CD8-positive, alpha-beta memory T cell (primary cell): ENCODE measurements at regions not wholly inside any gene's neighbourhood (a gene's known extent, or its start where the extent isn't known, plus 50 kb on each side); places are given as distances from the start of the nearest gene placed in this dataset.

Experiments used
- CTCF ChIA-PET: fragments of 350-600 bp; sonication (Branson Sonifier 250); formaldehyde crosslinking; loops from one replicate; lab custom pipeline; 2021; ENCODE audit warnings: antibody characterized with exemption; lab: Charles Lee
- POLR2A ChIA-PET: fragments of 350-600 bp; sonication (Branson Sonifier 250); formaldehyde crosslinking; loops from one replicate; lab custom pipeline; 2021; ENCODE audit warnings: antibody characterized with exemption; lab: Charles Lee
- DNase-seq, 5 donors: peaks; one replicate each; pipeline versions ENCODE4 v3.0.0 to v3.0.0-alpha.2; 2020 to 2022; ENCODE audit warnings: mixed read lengths in 1 of 5
- H3K27ac ChIP-seq: one replicate; pipeline ENCODE4 v1.7.0; 2013; ENCODE audit warnings: low read depth, mild to moderate bottlenecking, low read length, moderate library complexity
- H3K27me3 ChIP-seq: 2 replicates; pipeline ENCODE4 v1.7.0; 2013; ENCODE audit warnings: low read length, mild to moderate bottlenecking; ENCODE audit not compliant: insufficient read depth, poor library complexity, severe bottlenecking
- H3K36me3 ChIP-seq: 2 replicates; pipeline ENCODE4 v1.7.0; 2013; ENCODE audit warnings: mild to moderate bottlenecking, low read length, moderate library complexity; ENCODE audit not compliant: insufficient read depth
- H3K4me1 ChIP-seq: 2 replicates; pipeline ENCODE4 v1.7.0; 2013; ENCODE audit warnings: mild to moderate bottlenecking, low read length, moderate library complexity; ENCODE audit not compliant: insufficient read depth
- H3K4me3 ChIP-seq: 2 replicates; pipeline ENCODE4 v1.7.0; 2013; ENCODE audit warnings: mild to moderate bottlenecking, low read length
- H3K9me3 ChIP-seq: 2 replicates; pipeline ENCODE4 v1.7.0; 2013; ENCODE audit warnings: mild to moderate bottlenecking, low read length
- H3K27ac Mint-ChIP-seq, 8 donors: one replicate each; pipeline ENCODE4 v1.8.0; 2020 to 2021; ENCODE audit warnings: mixed read lengths in 8 of 8, mild to moderate bottlenecking in 6 of 8, inconsistent platforms in 3 of 8, moderate library complexity in 3 of 8
- H3K27me3 Mint-ChIP-seq, 2 donors: one replicate each; pipeline ENCODE4 v1.8.0; 2020 to 2021; ENCODE audit warnings: mixed read lengths in 2 of 2, mild to moderate bottlenecking in 1 of 2, moderate library complexity in 1 of 2
- H3K36me3 Mint-ChIP-seq, 3 donors: one replicate each; pipeline ENCODE4 v1.8.0; 2020 to 2021; ENCODE audit warnings: mixed read lengths in 3 of 3, inconsistent platforms in 1 of 3, mild to moderate bottlenecking in 1 of 3
- H3K4me1 Mint-ChIP-seq, 3 donors: one replicate each; pipeline ENCODE4 v1.8.0; 2020 to 2021; ENCODE audit warnings: mixed read lengths in 3 of 3, inconsistent platforms in 1 of 3, mild to moderate bottlenecking in 1 of 3
- H3K4me3 Mint-ChIP-seq, 7 donors: one replicate each; pipeline ENCODE4 v1.8.0; 2020 to 2021; ENCODE audit warnings: mixed read lengths in 7 of 7, mild to moderate bottlenecking in 6 of 7, moderate library complexity in 4 of 7, inconsistent platforms in 2 of 7
- H3K9me3 Mint-ChIP-seq, 5 donors: one replicate each; pipeline ENCODE4 v1.8.0; 2020 to 2022; ENCODE audit warnings: mixed read lengths in 5 of 5, mild to moderate bottlenecking in 3 of 5, moderate library complexity in 2 of 5, inconsistent platforms in 1 of 5

- ChIA-PET POLR2A (no interaction called here), CTCF (no interaction called here)
- Histone ChIP-seq H3K36me3 (no peaks in the 10 kb centered on the region), H3K27me3 (no peaks in the 10 kb centered on the region), H3K9me3 (no peaks in the 10 kb centered on the region), H3K27ac (no peak overlapping the region), H3K4me3 (no peak overlapping the region), H3K4me1 (no peaks in the 10 kb centered on the region)
- DNase-seq = no peak
- no peak overlapping the region for H3K27ac Mint-ChIP-seq
- peaks cover 0 to 2% of the 10 kb centered on the region in 2 donors for H3K27me3 Mint-ChIP-seq
- H3K4me3 Mint-ChIP-seq = no peak overlapping the region
- no peaks in the 10 kb centered on the region for H3K4me1 Mint-ChIP-seq
- peaks cover 1 to 6% (median 3%) of the 10 kb centered on the region in 5 donors for H3K9me3 Mint-ChIP-seq
- H3K36me3 Mint-ChIP-seq = no peaks in the 10 kb centered on the region
Measured at GRCh38 chr9:117561761-117562160, 142.4 kb upstream of the TLR4 start.

GRCh38 chr9:117555964-117556629, 141.2 kb upstream of the ASTN2 start:
- no peak for DNase-seq
- no peaks in the 10 kb centered on the region for H3K4me1 Mint-ChIP-seq
- Histone ChIP-seq H3K27ac (no peak overlapping the region), H3K4me3 (no peak overlapping the region), H3K9me3 (no peaks in the 10 kb centered on the region), H3K36me3 (no peaks in the 10 kb centered on the region), H3K27me3 (no peaks in the 10 kb centered on the region), H3K4me1 (no peaks in the 10 kb centered on the region)
- no peak overlapping the region for H3K27ac Mint-ChIP-seq
- H3K27me3 Mint-ChIP-seq = peaks cover 0 to 2% of the 10 kb centered on the region in 2 donors
- H3K9me3 Mint-ChIP-seq = peaks cover 0 to 9% (median 5%) of the 10 kb centered on the region in 5 donors
- H3K4me3 Mint-ChIP-seq = no peak overlapping the region
- H3K36me3 Mint-ChIP-seq = no peaks in the 10 kb centered on the region
- POLR2A ChIA-PET = no interaction called here
- CTCF ChIA-PET = interaction anchor here (0.7 to 1.3 kb wide), 2 partner anchors 9 to 21 kb away, joined by 3 read pairs; no protein-coding TSS in a partner anchor

- no peaks in the 10 kb centered on the region for H3K9me3 ChIP-seq
- Mint-ChIP-seq H3K27me3 (no peaks in the 10 kb centered on the region), H3K9me3 (peaks cover 0 to 8% (median 6%) of the 10 kb centered on the region in 5 donors), H3K4me3 (no peak overlapping the region), H3K4me1 (peaks cover 0 to 1% (median 0%) of the 10 kb centered on the region in 3 donors), H3K36me3 (no peaks in the 10 kb centered on the region), H3K27ac (no peak overlapping the region)
- H3K27ac ChIP-seq = no peak overlapping the region
- POLR2A ChIA-PET = no interaction called here
- no peak overlapping the region for H3K4me3 ChIP-seq
- H3K4me1 ChIP-seq = peaks cover 2% of the 10 kb centered on the region
- H3K36me3 ChIP-seq = no peaks in the 10 kb centered on the region
- H3K27me3 ChIP-seq = no peaks in the 10 kb centered on the region
- CTCF ChIA-PET = no interaction called here
- DNase-seq = no peak
Measured at GRCh38 chr9:117552811-117553210, 138.0 kb upstream of the ASTN2 start.

DNA sequence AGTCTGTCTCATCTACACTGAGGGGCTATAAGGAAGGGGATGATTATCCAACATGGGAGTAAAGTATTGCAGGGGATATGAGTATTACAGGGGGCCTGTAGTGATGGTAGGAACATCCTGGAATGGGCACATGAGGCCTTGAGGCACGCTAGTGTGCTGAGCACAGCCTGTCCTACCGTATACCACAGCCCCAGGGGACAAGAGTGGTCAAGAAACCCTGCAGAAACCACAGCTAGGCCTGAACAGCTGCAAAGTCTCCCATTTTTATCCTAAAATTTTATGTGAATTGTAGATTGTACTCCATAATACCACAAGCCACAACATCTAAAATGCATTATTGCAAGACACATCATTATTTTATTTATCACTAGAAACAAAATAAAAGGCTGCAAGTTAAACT, 136.3 kb upstream of the ASTN2 start:
- Histone ChIP-seq H3K27me3 (no peaks in the 10 kb centered on the region), H3K9me3 (no peaks in the 10 kb centered on the region), H3K4me1 (peaks cover 3% of the 10 kb centered on the region), H3K4me3 (no peak overlapping the region), H3K27ac (no peak overlapping the region), H3K36me3 (no peaks in the 10 kb centered on the region)
- ChIA-PET POLR2A (no interaction called here), CTCF (no interaction called here)
- H3K36me3 Mint-ChIP-seq = no peaks in the 10 kb centered on the region
- DNase-seq = no peak
- H3K4me1 Mint-ChIP-seq = peaks cover 2 to 10% (median 5%) of the 10 kb centered on the region in 3 donors
- H3K4me3 Mint-ChIP-seq = no peak overlapping the region
- H3K27me3 Mint-ChIP-seq = no peaks in the 10 kb centered on the region
- H3K9me3 Mint-ChIP-seq = peaks cover 0 to 8% (median 6%) of the 10 kb centered on the region in 5 donors
- no peak overlapping the region for H3K27ac Mint-ChIP-seq

DNA sequence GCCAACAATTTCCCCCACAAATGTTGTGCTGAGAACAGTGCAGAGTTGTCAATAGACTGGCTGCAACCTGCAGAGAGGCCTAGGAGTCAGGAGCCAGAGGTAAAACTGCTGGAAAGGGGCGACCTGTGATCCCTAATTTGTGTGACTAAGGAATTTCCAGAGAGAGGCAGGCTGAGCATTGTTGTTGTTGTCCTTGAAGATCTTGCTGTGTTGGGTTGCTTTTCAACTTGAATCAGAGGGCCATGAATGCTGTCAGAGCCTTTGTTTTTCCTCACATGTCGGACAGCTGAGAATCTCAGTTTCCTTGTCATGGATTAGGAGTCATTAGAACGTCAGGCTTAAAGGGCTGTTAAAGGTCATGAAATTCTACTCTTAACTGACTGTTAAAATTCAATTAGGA, 134.6 kb upstream of the ASTN2 start:
- Mint-ChIP-seq H3K27ac (no peak overlapping the region), H3K36me3 (no peaks in the 10 kb centered on the region), H3K27me3 (no peaks in the 10 kb centered on the region), H3K4me1 (peaks cover 2 to 10% (median 6%) of the 10 kb centered on the region in 3 donors), H3K4me3 (no peak overlapping the region), H3K9me3 (peaks cover 0 to 7% (median 5%) of the 10 kb centered on the region in 5 donors)
- H3K27ac ChIP-seq = no peak overlapping the region
- H3K36me3 ChIP-seq = no peaks in the 10 kb centered on the region
- DNase-seq = no peak
- ChIA-PET POLR2A (no interaction called here), CTCF (no interaction called here)
- H3K27me3 ChIP-seq = no peaks in the 10 kb centered on the region
- H3K4me3 ChIP-seq = no peak overlapping the region
- peaks cover 3% of the 10 kb centered on the region for H3K4me1 ChIP-seq
- H3K9me3 ChIP-seq = no peaks in the 10 kb centered on the region

DNA sequence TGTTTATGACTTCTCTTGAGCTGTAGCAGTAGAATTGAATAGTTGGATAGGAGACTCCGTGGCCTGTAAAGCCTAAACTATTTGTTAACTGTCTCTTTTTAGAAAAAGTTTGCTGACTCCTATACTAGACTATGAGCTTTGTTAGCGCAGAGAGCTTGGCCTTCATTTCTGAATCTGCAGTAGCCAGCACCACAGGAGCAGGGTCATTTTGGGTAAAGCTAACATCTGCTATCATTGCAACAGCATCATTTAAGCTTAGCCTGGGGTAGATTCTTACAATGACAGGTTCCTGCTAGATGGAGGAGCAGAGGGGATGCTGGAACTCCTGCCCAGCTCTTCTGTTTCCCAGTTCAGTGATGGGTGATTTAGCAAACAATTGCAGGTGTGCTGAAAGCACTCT, 133.7 kb upstream of the ASTN2 start:
- Histone ChIP-seq H3K4me1 (peaks cover 3% of the 10 kb centered on the region), H3K9me3 (no peaks in the 10 kb centered on the region), H3K36me3 (no peaks in the 10 kb centered on the region), H3K4me3 (no peak overlapping the region), H3K27ac (no peak overlapping the region), H3K27me3 (no peaks in the 10 kb centered on the region)
- no peak for DNase-seq
- CTCF ChIA-PET = interaction anchor here (0.9 kb wide), 1 partner anchor 15 kb away, joined by 3 read pairs; no protein-coding TSS in a partner anchor
- Mint-ChIP-seq H3K27ac (no peak overlapping the region), H3K4me3 (no peak overlapping the region), H3K4me1 (peaks cover 2 to 10% (median 6%) of the 10 kb centered on the region in 3 donors), H3K9me3 (peaks cover 0 to 8% (median 6%) of the 10 kb centered on the region in 5 donors), H3K27me3 (no peaks in the 10 kb centered on the region), H3K36me3 (no peaks in the 10 kb centered on the region)
- POLR2A ChIA-PET = no interaction called here

DNA sequence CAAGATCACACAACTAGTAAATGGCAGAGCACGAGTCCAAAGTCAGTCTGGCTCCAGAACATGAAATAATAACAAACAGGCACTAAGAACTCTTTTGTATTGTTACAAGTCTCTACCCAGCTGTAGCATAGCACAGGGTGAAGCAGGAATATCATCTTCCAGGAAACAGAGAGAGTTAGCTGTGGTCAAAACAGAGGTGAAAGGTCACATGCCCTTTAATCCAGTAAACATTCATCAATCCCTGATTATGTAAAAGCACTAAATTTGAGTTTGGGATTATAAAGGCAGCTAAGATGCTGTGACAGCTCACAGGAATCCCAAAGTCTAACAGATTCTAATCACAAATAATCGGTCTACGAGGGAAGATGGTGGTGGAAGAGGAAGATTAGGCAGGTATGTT, 133.0 kb upstream of the ASTN2 start:
- ChIA-PET CTCF (interaction anchor here (0.9 to 1.0 kb wide), 2 partner anchors 8 to 14 kb away, joined by 3 read pairs; no protein-coding TSS in a partner anchor), POLR2A (no interaction called here)
- Mint-ChIP-seq H3K36me3 (no peaks in the 10 kb centered on the region), H3K27ac (no peak overlapping the region), H3K4me1 (peaks cover 2 to 10% (median 6%) of the 10 kb centered on the region in 3 donors), H3K4me3 (no peak overlapping the region), H3K9me3 (peaks cover 0 to 7% (median 5%) of the 10 kb centered on the region in 5 donors), H3K27me3 (no peaks in the 10 kb centered on the region)
- Histone ChIP-seq H3K36me3 (no peaks in the 10 kb centered on the region), H3K9me3 (no peaks in the 10 kb centered on the region), H3K27ac (no peak overlapping the region), H3K4me1 (peaks cover 3% of the 10 kb centered on the region), H3K27me3 (no peaks in the 10 kb centered on the region), H3K4me3 (no peak overlapping the region)
- no peak for DNase-seq

DNA sequence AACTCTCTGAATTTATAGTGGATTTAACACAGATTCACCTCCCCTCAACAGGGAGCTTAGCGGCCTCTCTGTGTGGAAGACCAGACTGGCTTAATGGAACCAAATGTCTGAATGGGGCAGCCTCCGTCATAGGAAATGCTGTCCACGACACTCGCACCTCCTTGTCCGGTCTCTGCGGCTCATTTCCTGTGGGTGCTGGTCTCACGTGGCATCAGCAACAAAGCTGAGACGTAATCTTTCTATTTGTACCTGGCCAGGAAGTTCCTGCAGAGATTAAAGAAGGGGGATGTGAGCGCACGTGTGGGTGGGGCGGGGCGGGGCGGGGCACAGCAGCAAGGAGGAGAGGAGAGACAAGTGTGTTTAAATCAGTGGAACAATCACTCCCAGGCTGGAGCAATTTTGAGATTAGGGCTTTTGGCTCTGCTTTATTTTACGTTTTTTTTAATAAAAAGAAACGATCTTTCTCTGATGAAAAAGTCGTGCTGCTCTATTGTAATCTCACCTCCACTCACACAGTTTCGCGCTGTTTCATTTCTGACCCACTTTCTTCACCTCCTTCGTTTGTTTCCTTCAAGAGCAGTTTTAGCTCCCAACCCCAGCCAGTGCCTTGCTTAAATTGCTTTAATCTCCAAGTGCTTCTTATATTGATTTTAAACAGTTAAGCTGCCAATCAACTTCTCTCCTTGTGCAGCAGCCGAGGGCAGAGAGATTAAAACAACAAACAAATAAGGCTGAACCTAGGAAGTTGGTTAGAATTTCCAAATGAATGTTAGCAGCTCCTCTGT, 132.2 kb upstream of the ASTN2 start:
- POLR2A ChIA-PET = no interaction called here
- DNase-seq = peak in 2 of 5 donors; percentile 0 to 8
- H3K4me3 Mint-ChIP-seq = peak overlapping the region in 4 of 7 donors; percentile 24 to 70 (median 44)

More for the DNA sequence above, 132.2 kb upstream of the ASTN2 start:
- Mint-ChIP-seq H3K27me3 (no peaks in the 10 kb centered on the region), H3K4me1 (peaks cover 2 to 10% (median 6%) of the 10 kb centered on the region in 3 donors), H3K36me3 (no peaks in the 10 kb centered on the region), H3K27ac (peak overlapping the region in 2 of 8 donors; percentile 23 to 63), H3K9me3 (peaks cover 0 to 6% (median 3%) of the 10 kb centered on the region in 5 donors)
- Histone ChIP-seq H3K36me3 (no peaks in the 10 kb centered on the region), H3K9me3 (no peaks in the 10 kb centered on the region), H3K27ac (no peak overlapping the region), H3K4me1 (peaks cover 3% of the 10 kb centered on the region), H3K4me3 (no peak overlapping the region), H3K27me3 (no peaks in the 10 kb centered on the region)
- CTCF ChIA-PET = interaction anchor here (0.9 to 1.0 kb wide), 2 partner anchors 9 to 13 kb away, joined by 3 read pairs; no protein-coding TSS in a partner anchor
